Activated naive CD8-positive, alpha-beta T cell (primary cell): ENCODE measurements at regions not wholly inside any gene's neighbourhood (a gene's known extent, or its start where the extent isn't known, plus 50 kb on each side); places are given as distances from the start of the nearest gene placed in this dataset.

ENCODE experiments used
- H3K27ac Mint-ChIP-seq: one replicate; pipeline ENCODE4 v1.8.0; 2021; ENCODE audit warnings: mixed read lengths
- H3K27me3 Mint-ChIP-seq: one replicate; pipeline ENCODE4 v1.8.0; 2021; ENCODE audit warnings: mixed read lengths
- H3K36me3 Mint-ChIP-seq: one replicate; pipeline ENCODE4 v1.8.0; 2021; ENCODE audit warnings: mixed read lengths
- H3K4me1 Mint-ChIP-seq: one replicate; pipeline ENCODE4 v1.8.0; 2021; ENCODE audit warnings: low read depth, mixed read lengths
- H3K4me3 Mint-ChIP-seq: one replicate; pipeline ENCODE4 v1.8.0; 2021; ENCODE audit warnings: mild to moderate bottlenecking, mixed read lengths
- H3K9me3 Mint-ChIP-seq: one replicate; pipeline ENCODE4 v1.8.0; 2021; ENCODE audit warnings: low read depth, mixed read lengths

DNA sequence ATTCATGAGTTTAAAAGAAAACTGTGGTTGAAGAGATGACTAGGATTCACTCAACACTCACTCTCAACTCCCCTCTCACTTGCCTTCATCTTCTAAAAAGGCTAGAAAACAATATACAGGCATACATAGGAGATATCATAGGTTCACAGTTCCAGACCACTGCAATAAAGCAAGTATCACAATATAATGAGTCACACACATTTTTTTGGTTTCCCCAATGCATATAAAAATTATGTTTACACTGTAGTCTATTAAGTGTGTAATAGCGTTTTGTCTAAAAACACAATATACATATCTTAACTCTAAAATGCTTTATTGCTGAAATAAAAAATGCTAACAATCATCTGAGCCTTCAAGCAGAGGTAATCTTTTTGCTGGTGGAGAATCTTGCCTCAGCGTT is 104.9 kb upstream of the PDE1C start:
- H3K27ac Mint-ChIP-seq, result no peak overlapping the region
- H3K4me3 Mint-ChIP-seq, result no peak overlapping the region
- H3K4me1 Mint-ChIP-seq, result no peaks in the 10 kb centered on the region
- H3K36me3 Mint-ChIP-seq, result no peaks in the 10 kb centered on the region
- no peaks in the 10 kb centered on the region for H3K9me3 Mint-ChIP-seq
- H3K27me3 Mint-ChIP-seq, result peaks cover 5% of the 10 kb centered on the region

DNA sequence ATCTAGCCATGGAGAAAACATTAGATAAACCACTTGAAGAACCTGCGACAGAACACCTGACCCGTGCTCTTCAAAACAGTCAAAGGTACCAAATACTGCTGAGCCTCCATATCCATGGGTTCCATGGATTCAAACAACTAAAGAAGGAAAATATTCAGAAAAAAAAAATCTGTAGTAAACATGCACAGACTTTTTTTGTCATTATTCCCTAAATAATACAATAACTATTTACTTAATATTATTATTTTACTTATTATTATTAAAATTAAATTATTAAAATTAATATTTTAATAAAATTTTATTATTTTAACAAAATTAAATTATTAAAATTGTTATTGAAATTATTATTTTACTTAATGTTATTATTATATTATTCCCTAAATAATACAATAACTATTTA is 101.0 kb upstream of the PDE1C start:
- Mint-ChIP-seq H3K27me3 (no peaks in the 10 kb centered on the region), H3K36me3 (no peaks in the 10 kb centered on the region), H3K9me3 (no peaks in the 10 kb centered on the region), H3K4me1 (no peaks in the 10 kb centered on the region), H3K27ac (no peak overlapping the region), H3K4me3 (no peak overlapping the region)

DNA sequence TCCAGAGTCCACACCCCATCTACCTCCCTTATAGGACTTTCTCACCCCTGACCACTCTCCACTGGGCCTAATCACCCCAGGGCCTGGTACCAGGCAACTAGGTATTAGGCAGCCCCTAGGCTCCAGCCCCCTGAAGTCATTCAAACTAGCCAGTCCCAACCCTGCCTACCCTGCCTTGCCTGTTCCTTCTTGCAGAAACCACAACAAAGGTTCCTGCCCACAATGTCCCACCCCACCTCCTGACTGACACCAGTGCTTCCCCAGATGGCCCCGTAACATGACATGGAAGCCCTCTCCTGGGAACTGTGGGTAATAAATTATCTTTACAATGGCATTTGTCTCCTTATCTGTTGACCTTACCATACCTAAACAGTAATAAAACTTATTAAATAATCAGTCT is 100.6 kb upstream of the PDE1C start:
- Mint-ChIP-seq H3K4me1 (no peaks in the 10 kb centered on the region), H3K27me3 (no peaks in the 10 kb centered on the region), H3K9me3 (no peaks in the 10 kb centered on the region), H3K36me3 (no peaks in the 10 kb centered on the region), H3K27ac (no peak overlapping the region), H3K4me3 (no peak overlapping the region)

DNA sequence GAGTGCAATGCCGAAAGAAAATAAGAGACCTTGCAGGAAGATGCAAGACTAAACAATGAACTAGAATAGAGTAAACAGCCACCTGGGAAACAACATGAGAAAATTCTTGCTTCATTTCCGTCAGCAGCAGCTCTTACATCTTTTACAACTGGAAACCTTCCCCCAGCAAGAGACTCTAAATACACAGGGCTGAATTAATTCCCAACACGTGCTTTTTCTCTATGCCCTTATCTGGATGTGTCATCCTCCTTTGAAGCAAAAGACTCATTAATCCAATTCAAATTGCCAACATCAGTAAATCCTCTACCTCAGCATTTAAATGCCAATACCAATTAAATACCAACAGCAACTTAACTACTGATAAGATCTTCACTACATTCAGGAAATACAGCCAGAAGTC is 99.0 kb upstream of the PDE1C start:
- H3K9me3 Mint-ChIP-seq, result no peaks in the 10 kb centered on the region
- H3K4me1 Mint-ChIP-seq, result no peaks in the 10 kb centered on the region
- H3K27me3 Mint-ChIP-seq, result no peaks in the 10 kb centered on the region
- H3K36me3 Mint-ChIP-seq, result no peaks in the 10 kb centered on the region
- H3K27ac Mint-ChIP-seq, result no peak overlapping the region
- no peak overlapping the region for H3K4me3 Mint-ChIP-seq

DNA sequence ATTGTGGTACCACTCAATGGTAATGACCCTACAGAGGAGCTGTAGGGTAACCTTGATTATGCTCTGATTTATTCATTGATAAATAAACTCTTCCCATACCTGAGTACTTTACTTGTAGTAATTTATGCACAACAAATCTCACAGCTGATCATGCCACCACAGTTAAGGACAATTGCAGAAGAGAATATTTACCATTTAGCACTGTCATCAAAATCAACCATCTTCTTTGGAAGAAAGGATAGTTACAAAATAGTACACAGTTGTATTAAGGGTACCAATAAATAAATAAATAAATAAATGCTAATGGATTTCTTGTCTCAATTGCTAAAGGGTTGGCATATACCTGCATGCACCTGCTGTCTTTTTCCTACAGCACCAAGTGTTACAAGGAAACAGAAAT is 97.6 kb upstream of the PDE1C start:
- Mint-ChIP-seq H3K9me3 (no peaks in the 10 kb centered on the region), H3K27ac (no peak overlapping the region), H3K4me1 (no peaks in the 10 kb centered on the region), H3K27me3 (no peaks in the 10 kb centered on the region), H3K36me3 (no peaks in the 10 kb centered on the region), H3K4me3 (no peak overlapping the region)

DNA sequence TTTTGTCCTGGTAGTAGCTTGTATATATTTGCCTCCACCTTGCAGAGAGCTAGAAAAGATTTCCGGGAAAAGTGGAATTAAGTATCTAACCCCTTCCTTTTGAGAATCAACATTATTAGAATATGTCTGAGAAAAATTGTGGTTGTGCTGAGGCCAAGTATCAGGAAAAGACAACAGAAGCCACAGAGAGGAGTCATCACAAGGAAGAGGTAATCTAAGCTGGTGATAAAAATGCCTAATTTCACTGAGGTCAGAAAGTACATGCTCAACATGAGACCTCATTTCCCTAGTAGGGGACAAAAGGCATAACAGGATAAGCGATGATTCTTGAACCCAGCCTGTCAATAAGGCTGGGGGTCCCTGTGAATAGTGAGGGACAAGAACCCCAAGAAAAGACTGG is 97.0 kb upstream of the PDE1C start:
- no peak overlapping the region for H3K4me3 Mint-ChIP-seq
- no peaks in the 10 kb centered on the region for H3K36me3 Mint-ChIP-seq
- no peak overlapping the region for H3K27ac Mint-ChIP-seq
- H3K27me3 Mint-ChIP-seq, result no peaks in the 10 kb centered on the region
- no peaks in the 10 kb centered on the region for H3K4me1 Mint-ChIP-seq
- no peaks in the 10 kb centered on the region for H3K9me3 Mint-ChIP-seq

DNA sequence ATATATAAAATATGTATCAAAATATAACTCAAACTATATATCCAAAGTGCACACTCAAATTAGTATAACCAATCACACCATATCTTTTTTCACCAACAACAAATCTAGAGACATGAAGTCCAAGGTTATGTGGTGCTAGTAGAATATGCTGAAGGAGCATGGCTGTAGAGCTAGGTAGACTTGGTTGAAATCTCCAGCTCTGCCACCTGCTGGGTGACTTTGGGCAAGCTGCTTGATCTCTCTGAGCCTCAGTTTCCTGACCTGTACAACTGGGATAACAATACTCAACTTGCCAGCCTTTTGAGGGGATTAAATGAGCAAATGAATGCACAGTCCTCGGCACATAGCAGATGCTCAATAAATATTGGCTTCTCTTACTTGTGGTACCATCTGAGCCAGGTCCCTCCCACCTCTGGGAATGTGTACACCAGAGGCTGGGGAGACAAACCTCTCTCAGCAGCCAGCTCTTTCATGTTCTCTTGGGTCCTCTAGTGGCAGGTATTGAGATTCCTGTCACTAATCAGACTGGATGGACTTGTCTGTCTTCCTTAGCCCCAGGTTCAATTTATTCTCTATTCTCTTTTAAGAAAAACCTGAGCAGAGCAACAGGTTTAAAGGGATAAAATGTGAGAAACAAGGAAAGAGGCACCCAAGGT is 94.3 kb upstream of the PDE1C start:
- Mint-ChIP-seq H3K9me3 (no peaks in the 10 kb centered on the region), H3K4me1 (no peaks in the 10 kb centered on the region), H3K27ac (no peak overlapping the region), H3K4me3 (no peak overlapping the region), H3K36me3 (no peaks in the 10 kb centered on the region), H3K27me3 (no peaks in the 10 kb centered on the region)

DNA sequence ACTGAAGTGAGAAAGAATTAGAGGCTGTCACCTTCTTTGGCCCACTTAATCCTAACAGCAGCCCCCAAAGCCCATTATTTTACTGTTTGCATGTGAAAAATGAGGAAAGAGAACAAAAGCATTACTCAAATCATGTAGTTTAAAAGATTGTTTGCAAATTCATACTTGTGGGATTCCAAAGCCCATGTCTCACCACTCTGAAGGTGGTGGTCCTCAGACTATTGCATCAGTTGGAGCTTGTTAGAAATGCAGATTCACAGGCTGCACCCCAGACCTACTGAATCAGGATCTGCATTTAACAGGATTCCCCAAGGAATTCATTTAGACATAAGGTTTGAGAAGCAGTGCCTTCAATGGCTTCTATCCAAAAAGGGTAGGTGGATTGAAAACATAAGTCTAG is 93.7 kb upstream of the PDE1C start:
- Mint-ChIP-seq H3K27ac (no peak overlapping the region), H3K4me3 (no peak overlapping the region), H3K36me3 (no peaks in the 10 kb centered on the region)

DNA sequence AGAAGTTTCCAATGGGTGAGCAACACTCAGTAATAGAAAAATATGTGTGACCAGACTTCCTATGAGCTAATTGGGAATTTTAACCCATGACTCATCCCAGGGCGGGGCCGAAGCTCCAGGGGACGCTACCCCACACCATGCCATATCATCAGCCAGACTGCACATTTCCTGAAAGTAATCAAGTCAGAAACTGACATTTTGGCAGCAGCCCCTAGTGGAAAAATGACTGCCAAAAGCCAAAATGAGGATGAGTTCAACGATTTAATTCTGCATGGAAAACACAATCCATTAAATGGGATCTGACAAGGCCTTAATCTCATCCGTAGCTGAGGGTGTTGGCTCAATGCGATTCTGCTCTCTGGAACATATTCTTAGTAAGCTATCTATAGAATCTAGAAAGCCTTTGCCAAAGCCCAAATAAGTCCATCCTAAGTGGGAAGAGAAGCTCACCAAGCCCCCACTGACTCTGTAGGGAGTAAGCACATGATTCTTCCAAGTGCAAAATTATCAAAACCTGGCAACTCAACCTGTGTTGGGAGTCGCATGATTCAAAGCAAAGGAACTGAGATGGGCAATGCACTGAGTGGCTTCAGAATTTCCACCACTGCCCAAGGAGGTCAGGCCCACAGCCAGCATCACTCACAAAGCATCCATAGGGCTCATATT is 93.1 kb upstream of the PDE1C start:
- no peak overlapping the region for H3K4me3 Mint-ChIP-seq
- H3K36me3 Mint-ChIP-seq, result no peaks in the 10 kb centered on the region
- H3K27me3 Mint-ChIP-seq, result peaks cover 1% of the 10 kb centered on the region
- H3K27ac Mint-ChIP-seq, result no peak overlapping the region
- H3K4me1 Mint-ChIP-seq, result no peaks in the 10 kb centered on the region
- no peaks in the 10 kb centered on the region for H3K9me3 Mint-ChIP-seq

More for the DNA sequence above, 93.7 kb upstream of the PDE1C start:
- no peaks in the 10 kb centered on the region for H3K4me1 Mint-ChIP-seq
- no peaks in the 10 kb centered on the region for H3K9me3 Mint-ChIP-seq
- no peaks in the 10 kb centered on the region for H3K27me3 Mint-ChIP-seq

DNA sequence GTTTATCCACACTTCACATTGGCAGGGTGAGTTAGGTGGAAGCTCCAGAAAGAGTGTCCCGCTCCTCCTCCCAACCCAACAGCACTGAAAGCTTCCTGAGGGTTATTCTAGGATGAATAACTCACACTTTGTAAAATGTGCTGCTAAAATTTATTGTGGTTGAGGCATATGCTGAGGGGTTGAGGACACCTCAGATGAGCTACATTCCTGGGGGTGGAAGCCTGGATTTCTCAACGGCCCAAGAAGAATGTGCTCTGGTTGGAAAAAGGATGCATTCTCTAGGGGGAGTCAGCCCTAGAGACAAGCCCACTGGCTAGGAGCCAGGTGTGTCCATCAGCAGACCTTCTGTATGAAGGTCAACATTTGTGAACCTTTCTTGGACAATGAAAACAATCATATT is 91.5 kb upstream of the PDE1C start:
- Mint-ChIP-seq H3K27me3 (peaks cover 1% of the 10 kb centered on the region), H3K4me3 (no peak overlapping the region), H3K27ac (no peak overlapping the region), H3K9me3 (no peaks in the 10 kb centered on the region), H3K36me3 (no peaks in the 10 kb centered on the region), H3K4me1 (no peaks in the 10 kb centered on the region)

DNA sequence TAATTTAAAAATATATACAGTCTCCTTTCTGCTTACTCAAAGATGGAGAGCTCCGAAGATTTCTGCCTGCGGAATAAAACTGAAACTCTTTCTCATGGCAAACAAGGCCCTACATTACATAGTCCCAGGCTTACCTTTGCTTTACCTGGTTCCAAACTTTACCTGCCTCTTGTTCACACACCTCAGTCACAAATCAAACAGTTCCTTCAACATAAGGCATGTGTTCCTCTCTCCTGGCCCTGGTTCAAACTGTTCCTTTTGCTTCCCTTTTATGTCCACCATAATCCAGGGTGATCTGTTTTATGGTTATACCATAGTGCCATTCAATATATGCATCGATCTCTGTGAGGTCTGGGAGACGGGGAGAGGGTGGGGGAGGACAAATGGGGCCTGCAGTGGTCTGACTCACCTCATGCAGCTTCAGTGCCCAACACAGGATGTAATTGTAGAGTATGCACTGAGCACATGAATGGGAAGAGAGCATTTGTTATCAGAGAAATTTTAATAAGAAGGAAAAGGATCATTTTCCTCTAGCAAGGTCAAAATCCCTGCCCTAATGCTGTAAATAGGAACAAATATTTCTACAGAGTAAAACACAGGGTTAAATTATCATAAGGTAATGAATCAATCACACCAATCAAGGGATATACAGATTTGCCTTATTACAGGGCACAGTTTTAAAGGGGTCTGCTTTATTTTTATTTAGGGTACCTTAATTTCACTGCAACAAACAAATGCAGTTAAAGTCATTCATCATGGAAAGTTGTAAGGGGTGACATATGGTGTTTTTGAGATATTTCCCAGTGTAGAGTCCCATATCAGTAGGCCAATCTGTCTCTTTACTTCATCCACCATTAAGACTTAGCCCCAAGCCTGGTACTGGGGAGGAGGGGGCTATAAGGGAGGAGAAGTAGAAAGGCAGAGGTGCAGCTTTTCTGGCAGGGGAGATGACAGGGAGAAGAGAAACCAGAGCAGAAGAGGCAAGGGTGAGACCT is 88.8 kb upstream of the PDE1C start:
- no peaks in the 10 kb centered on the region for H3K9me3 Mint-ChIP-seq
- H3K4me1 Mint-ChIP-seq, result no peaks in the 10 kb centered on the region
- no peaks in the 10 kb centered on the region for H3K36me3 Mint-ChIP-seq
- H3K27me3 Mint-ChIP-seq, result peaks cover 3% of the 10 kb centered on the region
- no peak overlapping the region for H3K27ac Mint-ChIP-seq
- no peak overlapping the region for H3K4me3 Mint-ChIP-seq

DNA sequence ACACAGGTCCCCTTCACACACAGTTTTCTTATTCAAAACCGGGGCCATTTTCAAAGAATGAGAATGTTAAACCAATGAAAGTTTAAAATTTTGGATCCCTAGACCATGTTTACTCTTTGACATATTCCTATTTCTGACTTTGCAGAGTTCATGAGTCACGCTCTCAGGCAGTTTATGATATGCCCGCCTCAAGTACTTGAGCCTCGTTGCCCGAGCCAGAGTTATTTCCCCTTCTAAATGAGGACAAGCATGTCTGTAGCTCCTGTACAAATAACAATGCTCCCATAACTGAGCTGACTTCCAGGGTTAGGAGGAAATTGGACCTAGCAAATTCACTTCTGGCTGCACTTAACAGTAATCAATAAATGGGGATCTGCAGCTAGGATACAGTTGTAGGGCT is 87.9 kb upstream of the PDE1C start:
- Mint-ChIP-seq H3K27me3 (peaks cover 3% of the 10 kb centered on the region), H3K36me3 (no peaks in the 10 kb centered on the region), H3K27ac (no peak overlapping the region), H3K4me1 (no peaks in the 10 kb centered on the region), H3K9me3 (no peaks in the 10 kb centered on the region), H3K4me3 (no peak overlapping the region)

DNA sequence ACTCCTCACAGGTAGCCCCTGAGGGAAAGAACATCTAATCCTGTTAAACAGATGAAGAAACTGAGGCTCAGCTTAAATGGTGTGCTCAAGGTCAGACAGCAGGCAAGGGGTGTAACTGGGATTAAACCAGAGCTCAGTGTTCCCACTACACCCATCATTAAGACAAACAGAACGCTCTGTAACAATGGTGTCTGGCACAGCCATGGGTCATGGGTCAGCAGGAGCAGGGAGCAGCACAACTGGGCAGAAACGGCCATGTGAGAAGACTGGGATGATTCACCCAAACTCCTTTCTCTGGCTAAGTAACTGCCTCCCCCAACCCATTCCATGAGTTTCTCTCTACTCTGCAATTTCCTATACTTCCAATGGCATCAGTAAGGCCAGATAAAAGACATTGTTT is 85.5 kb upstream of the PDE1C start:
- no peak overlapping the region for H3K4me3 Mint-ChIP-seq
- H3K27me3 Mint-ChIP-seq, result peaks cover 3% of the 10 kb centered on the region
- H3K36me3 Mint-ChIP-seq, result no peaks in the 10 kb centered on the region
- no peak overlapping the region for H3K27ac Mint-ChIP-seq
- peaks cover 6% of the 10 kb centered on the region for H3K9me3 Mint-ChIP-seq
- H3K4me1 Mint-ChIP-seq, result no peaks in the 10 kb centered on the region

DNA sequence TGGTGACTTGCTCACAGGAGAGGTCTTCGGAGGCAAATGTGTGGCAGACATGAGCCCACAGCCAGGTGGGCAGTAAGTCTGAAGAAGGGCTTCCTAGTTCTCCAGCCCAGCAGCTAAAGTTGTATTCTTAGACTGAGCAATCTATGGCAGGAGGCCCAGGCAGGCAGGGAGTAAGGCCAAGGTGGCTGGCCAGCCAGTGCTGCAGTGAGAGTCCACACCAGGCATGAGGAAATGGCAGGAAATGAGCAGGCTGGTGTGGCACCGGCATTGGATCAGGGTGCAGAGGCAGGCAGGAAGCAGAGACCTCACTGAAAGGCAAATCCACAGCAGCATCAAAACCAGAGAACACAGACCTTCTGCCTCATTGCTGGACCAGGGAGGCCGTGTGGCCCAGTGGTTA is 84.6 kb upstream of the PDE1C start:
- H3K4me3 Mint-ChIP-seq, result no peak overlapping the region
- H3K27me3 Mint-ChIP-seq, result peaks cover 3% of the 10 kb centered on the region
- peaks cover 6% of the 10 kb centered on the region for H3K9me3 Mint-ChIP-seq
- H3K4me1 Mint-ChIP-seq, result no peaks in the 10 kb centered on the region
- no peaks in the 10 kb centered on the region for H3K36me3 Mint-ChIP-seq
- no peak overlapping the region for H3K27ac Mint-ChIP-seq

DNA sequence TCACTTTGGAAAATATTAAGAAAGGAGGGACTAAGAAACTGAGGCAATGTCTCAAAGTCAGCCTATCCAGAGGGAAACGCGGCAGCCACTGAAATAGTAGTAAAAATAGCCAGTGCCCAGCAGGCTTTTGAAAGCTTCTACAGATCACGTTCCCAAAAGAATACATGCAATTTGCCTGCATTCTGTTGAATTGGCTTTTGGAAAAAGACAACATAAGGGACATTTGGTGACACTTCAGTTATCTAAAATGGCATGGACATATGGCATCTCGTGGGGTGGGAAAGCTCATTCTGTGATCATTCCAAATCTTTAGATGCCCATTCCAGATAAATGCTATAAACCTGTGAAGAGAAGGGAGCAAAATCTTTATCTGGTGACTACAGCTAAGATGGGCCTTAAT is 82.8 kb upstream of the PDE1C start:
- H3K27ac Mint-ChIP-seq, result no peak overlapping the region
- H3K9me3 Mint-ChIP-seq, result peaks cover 6% of the 10 kb centered on the region
- no peaks in the 10 kb centered on the region for H3K4me1 Mint-ChIP-seq
- H3K27me3 Mint-ChIP-seq, result peaks cover 1% of the 10 kb centered on the region
- no peaks in the 10 kb centered on the region for H3K36me3 Mint-ChIP-seq
- H3K4me3 Mint-ChIP-seq, result no peak overlapping the region
